DND-41 (cell line): ENCODE measurements at regions not wholly inside any gene's neighbourhood (a gene's known extent, or its start where the extent isn't known, plus 50 kb on each side); places are given as distances from the start of the nearest gene placed in this dataset.

Source experiments
- ATAC-seq: fragments of 200-7000 bp; cut with Tn5 transposase; 3 replicates; pipeline ENCODE4 v1.9.1; 2021; ENCODE audit warnings: low read depth; ENCODE audit not compliant: insufficient read depth
- DNase-seq: peaks from one replicate; pipeline ENCODE4 v3.0.0-alpha.2; 2020
- H2AFZ ChIP-seq: 2 replicates; pipeline ENCODE4 v1.6.0; 2012; ENCODE audit warnings: low read depth, low read length
- H3K27ac ChIP-seq: 2 replicates; pipeline ENCODE4 v1.5.1; 2012; ENCODE audit warnings: low read length, inconsistent platforms
- H3K27me3 ChIP-seq: fragments of 200-600 bp; sonication (generic); 2 replicates; pipeline ENCODE4 v1.6.0; 2012; ENCODE audit warnings: low read length, mild to moderate bottlenecking, inconsistent platforms; ENCODE audit not compliant: insufficient read depth, poor library complexity
- H3K36me3 ChIP-seq: 2 replicates; pipeline ENCODE4 v1.5.1; 2012; ENCODE audit warnings: low read length, inconsistent platforms; ENCODE audit not compliant: insufficient read depth
- H3K4me1 ChIP-seq: 2 replicates; pipeline ENCODE4 v1.5.1; 2012; ENCODE audit warnings: mild to moderate bottlenecking, low read length; ENCODE audit not compliant: insufficient read depth
- H3K4me2 ChIP-seq: 2 replicates; pipeline ENCODE4 v1.6.0; 2012; ENCODE audit warnings: mild to moderate bottlenecking, moderate library complexity, low read length, inconsistent platforms; ENCODE audit not compliant: insufficient read depth
- H3K4me3 ChIP-seq, 2 experiments: fragments of 200-600 bp in 1 of 2; shearing (Covaris generic) in 1 of 2; 2 replicates each; pipeline ENCODE4 v1.5.1; 2012 to 2016; ENCODE audit warnings: inconsistent platforms in 2 of 2, low read length in 2 of 2, mild to moderate bottlenecking in 2 of 2, low read depth in 1 of 2, moderate library complexity in 1 of 2
- H3K79me2 ChIP-seq: 2 replicates; pipeline ENCODE4 v1.6.0; 2012; ENCODE audit warnings: low read length, inconsistent platforms; ENCODE audit not compliant: insufficient read depth
- H3K9ac ChIP-seq: 2 replicates; pipeline ENCODE4 v1.6.0; 2012; ENCODE audit warnings: low read depth, mild to moderate bottlenecking, inconsistent platforms, low read length, moderate library complexity
- H3K9me3 ChIP-seq: 2 replicates; pipeline ENCODE4 v1.5.1; 2012; ENCODE audit warnings: low read length, moderate library complexity, mild to moderate bottlenecking, inconsistent platforms; ENCODE audit not compliant: insufficient read depth, severe bottlenecking
- H4K20me1 ChIP-seq: 2 replicates; pipeline ENCODE4 v1.6.0; 2012; ENCODE audit warnings: low read length; ENCODE audit not compliant: insufficient read depth
- CTCF ChIP-seq: IDR thresholded peaks from 2 replicates; pipeline ENCODE4 v1.5.1; 2012; ENCODE audit warnings: borderline replicate concordance, low read length, moderate library complexity, mild to moderate bottlenecking; ENCODE audit not compliant: poor library complexity, severe bottlenecking; ENCODE audit errors: extremely low read depth
- EZH2 ChIP-seq: IDR thresholded peaks from 3 replicates; pipeline ENCODE4 v1.6.1; 2012; ENCODE audit warnings: borderline replicate concordance, low read depth, mild to moderate bottlenecking, moderate library complexity, low read length, inconsistent platforms; ENCODE audit not compliant: severe bottlenecking

- Histone ChIP-seq H3K4me2 (no peak overlapping the region), H3K9ac (no peak overlapping the region), H3K4me1 (no peaks in the 10 kb centered on the region), H3K27ac (no peak overlapping the region), H3K9me3 (peaks cover 2% of the 10 kb centered on the region), H4K20me1 (no peaks in the 10 kb centered on the region), H3K4me3 (no peak overlapping the region), H2AFZ (no peak overlapping the region), H3K36me3 (no peaks in the 10 kb centered on the region), H3K27me3 (no peaks in the 10 kb centered on the region), H3K79me2 (no peaks in the 10 kb centered on the region)
- ATAC-seq (no peak), DNase-seq (no peak)
- TF ChIP-seq EZH2 (no peak), CTCF (no peak)
Observed at GRCh38 chr3:147756476-147756875, 347.3 kb downstream of the ZIC1 start.

- H3K27ac ChIP-seq: no peak overlapping the region
- H3K4me2 ChIP-seq: no peak overlapping the region
- H3K79me2 ChIP-seq: no peaks in the 10 kb centered on the region
- no peak for ATAC-seq
- H2AFZ ChIP-seq: no peak overlapping the region
- no peaks in the 10 kb centered on the region for H3K36me3 ChIP-seq
- H3K9me3 ChIP-seq: peaks cover 2% of the 10 kb centered on the region
- TF ChIP-seq CTCF: no peak
- no peak for TF ChIP-seq EZH2
- DNase-seq: no peak
- no peak overlapping the region for H3K9ac ChIP-seq
- H3K4me1 ChIP-seq: no peaks in the 10 kb centered on the region
- H3K27me3 ChIP-seq: no peaks in the 10 kb centered on the region
- no peaks in the 10 kb centered on the region for H4K20me1 ChIP-seq
- no peak overlapping the region for H3K4me3 ChIP-seq
Observed at GRCh38 chr3:147757866-147758265, 348.7 kb downstream of the ZIC1 start.

GRCh38 chr3:147758771-147759170 lies 349.6 kb downstream of the ZIC1 start:
- TF ChIP-seq EZH2: no peak
- TF ChIP-seq CTCF: no peak
- DNase-seq: no peak
- no peaks in the 10 kb centered on the region for H3K36me3 ChIP-seq
- H3K4me3 ChIP-seq: no peak overlapping the region
- no peak overlapping the region for H3K9ac ChIP-seq
- no peak for ATAC-seq
- H4K20me1 ChIP-seq: no peaks in the 10 kb centered on the region
- H3K27ac ChIP-seq: no peak overlapping the region
- no peaks in the 10 kb centered on the region for H3K79me2 ChIP-seq
- H3K9me3 ChIP-seq: peaks cover 2% of the 10 kb centered on the region
- H3K4me2 ChIP-seq: no peak overlapping the region
- H2AFZ ChIP-seq: no peak overlapping the region
- H3K27me3 ChIP-seq: no peaks in the 10 kb centered on the region
- no peaks in the 10 kb centered on the region for H3K4me1 ChIP-seq

- Histone ChIP-seq H2AFZ (no peak overlapping the region), H3K9ac (no peak overlapping the region), H3K4me1 (no peaks in the 10 kb centered on the region), H3K27me3 (no peaks in the 10 kb centered on the region), H4K20me1 (no peaks in the 10 kb centered on the region), H3K4me3 (no peak overlapping the region), H3K36me3 (no peaks in the 10 kb centered on the region), H3K79me2 (no peaks in the 10 kb centered on the region), H3K9me3 (peaks cover 2% of the 10 kb centered on the region), H3K27ac (no peak overlapping the region), H3K4me2 (no peak overlapping the region)
- no peak for TF ChIP-seq CTCF
- no peak for TF ChIP-seq EZH2
- DNase-seq: no peak
- no peak for ATAC-seq
Observed at GRCh38 chr3:147760085-147760484, 350.9 kb downstream of the ZIC1 start.
